Mesenchymal stem cell (in vitro differentiated cells and primary cell): ENCODE measurements at regions not wholly inside any gene's neighbourhood (a gene's known extent, or its start where the extent isn't known, plus 50 kb on each side); places are given as distances from the start of the nearest gene placed in this dataset.

ENCODE experiments used
- DNase-seq: peaks from one replicate; pipeline ENCODE4 v3.0.0-alpha.2; 2013
- H2AFZ ChIP-seq: one replicate; pipeline ENCODE4 v1.6.1; 2013; ENCODE audit warnings: low read depth, mild to moderate bottlenecking, control low read depth, inconsistent platforms, low read length, moderate library complexity
- H2AK5ac ChIP-seq: 2 replicates; pipeline ENCODE4 v1.6.1; 2013; ENCODE audit warnings: low read length, moderate library complexity, mild to moderate bottlenecking, inconsistent platforms; ENCODE audit not compliant: severe bottlenecking
- H2BK120ac ChIP-seq: one replicate; pipeline ENCODE4 v1.6.1; 2013; ENCODE audit warnings: low read depth, mild to moderate bottlenecking, inconsistent platforms, low read length, moderate library complexity
- H2BK12ac ChIP-seq, 2 experiments: one replicate each; pipeline ENCODE4 v1.6.1; 2013; ENCODE audit warnings: inconsistent platforms in 2 of 2, low read length in 2 of 2, mild to moderate bottlenecking in 2 of 2, moderate library complexity in 2 of 2, control low read depth in 1 of 2
- H2BK15ac ChIP-seq: one replicate; pipeline ENCODE4 v1.6.1; 2013; ENCODE audit warnings: mild to moderate bottlenecking, low read depth, inconsistent platforms; ENCODE audit not compliant: poor library complexity, severe bottlenecking
- H2BK5ac ChIP-seq: 2 replicates; pipeline ENCODE4 v1.6.1; 2013; ENCODE audit warnings: low read depth, mild to moderate bottlenecking, low read length, control low read depth, inconsistent platforms; ENCODE audit not compliant: poor library complexity, severe bottlenecking
- H3K14ac ChIP-seq, 2 experiments: one replicate each; pipeline ENCODE4 v1.6.1; 2013; ENCODE audit warnings: inconsistent platforms in 2 of 2, low read length in 2 of 2, control low read depth in 1 of 2, mild to moderate bottlenecking in 1 of 2, moderate library complexity in 1 of 2
- H3K18ac ChIP-seq, 2 experiments: one replicate each; pipeline ENCODE4 v1.6.1; 2013; ENCODE audit warnings: inconsistent platforms in 2 of 2, low read length in 2 of 2, control low read depth in 1 of 2, low read depth in 1 of 2, mild to moderate bottlenecking in 1 of 2
- H3K23ac ChIP-seq, 2 experiments: one replicate each; pipeline ENCODE4 v1.6.1; 2013; ENCODE audit warnings: inconsistent platforms in 2 of 2, low read length in 2 of 2, mild to moderate bottlenecking in 2 of 2, moderate library complexity in 2 of 2, control low read depth in 1 of 2
- H3K27ac ChIP-seq: 2 replicates; pipeline ENCODE4 v1.5.1; 2013; ENCODE audit warnings: mild to moderate bottlenecking, moderate library complexity, low read length, control low read depth, inconsistent platforms; ENCODE audit not compliant: poor library complexity, severe bottlenecking
- H3K27me3 ChIP-seq, 2 experiments: 2 replicates each; pipeline versions ENCODE4 v1.6.1 to v1.7.0; 2013; ENCODE audit warnings: low read length in 2 of 2, mild to moderate bottlenecking in 2 of 2, moderate library complexity in 2 of 2, control low read depth in 1 of 2, inconsistent platforms in 1 of 2; ENCODE audit not compliant: control insufficient read depth in 1 of 2, insufficient read depth in 1 of 2
- H3K36me3 ChIP-seq, 2 experiments: 2 replicates each; pipeline versions ENCODE4 v1.6.1 to v1.7.0; 2013; ENCODE audit warnings: low read length in 2 of 2, control low read depth in 1 of 2, inconsistent platforms in 1 of 2, low read depth in 1 of 2, mild to moderate bottlenecking in 1 of 2; ENCODE audit not compliant: insufficient read depth in 2 of 2, control insufficient read depth in 1 of 2
- H3K4ac ChIP-seq, 2 experiments: one replicate each; pipeline ENCODE4 v1.6.1; 2013; ENCODE audit warnings: inconsistent platforms in 2 of 2, low read length in 2 of 2, mild to moderate bottlenecking in 2 of 2, moderate library complexity in 2 of 2, control low read depth in 1 of 2, low read depth in 1 of 2
- H3K4me1 ChIP-seq: 2 replicates; pipeline ENCODE4 v1.6.1; 2013; ENCODE audit warnings: low read depth, low read length, control low read depth; ENCODE audit not compliant: control insufficient read depth, insufficient read depth
- H3K4me2 ChIP-seq: 2 replicates; pipeline ENCODE4 v1.6.1; 2013; ENCODE audit warnings: low read length, mild to moderate bottlenecking, inconsistent platforms; ENCODE audit not compliant: poor library complexity, severe bottlenecking
- H3K4me3 ChIP-seq, 2 experiments: 2 replicates each; pipeline versions ENCODE4 v1.5.1 to v1.7.0; 2013; ENCODE audit warnings: low read length in 2 of 2, mild to moderate bottlenecking in 2 of 2, control low read depth in 1 of 2, low read depth in 1 of 2; ENCODE audit not compliant: insufficient read depth in 1 of 2
- H3K79me1 ChIP-seq: replicated peaks from 2 replicates; pipeline ENCODE4 v1.6.1; 2013; ENCODE audit warnings: mild to moderate bottlenecking, control low read depth, low read length, inconsistent platforms; ENCODE audit not compliant: poor library complexity, severe bottlenecking
- H3K9ac ChIP-seq: 2 replicates; pipeline ENCODE4 v1.7.0; 2013; ENCODE audit warnings: mild to moderate bottlenecking, low read length, moderate library complexity
- H3K9me3 ChIP-seq: 2 replicates; pipeline ENCODE4 v1.7.0; 2013; ENCODE audit warnings: mild to moderate bottlenecking, low read length; ENCODE audit not compliant: control insufficient read depth
- H4K8ac ChIP-seq: one replicate; pipeline ENCODE4 v1.6.1; 2013; ENCODE audit warnings: inconsistent platforms, mild to moderate bottlenecking, low read length, moderate library complexity
- H4K91ac ChIP-seq: one replicate; pipeline ENCODE4 v1.6.1; 2013; ENCODE audit warnings: mild to moderate bottlenecking, low read length, inconsistent platforms
- WGBS: methylation state at CpG from one replicate; pipeline ENCODE4 v1.1.7; 2013; ENCODE audit warnings: mixed read lengths; 5-methylcytosine and 5-hydroxymethylcytosine counted together

DNA sequence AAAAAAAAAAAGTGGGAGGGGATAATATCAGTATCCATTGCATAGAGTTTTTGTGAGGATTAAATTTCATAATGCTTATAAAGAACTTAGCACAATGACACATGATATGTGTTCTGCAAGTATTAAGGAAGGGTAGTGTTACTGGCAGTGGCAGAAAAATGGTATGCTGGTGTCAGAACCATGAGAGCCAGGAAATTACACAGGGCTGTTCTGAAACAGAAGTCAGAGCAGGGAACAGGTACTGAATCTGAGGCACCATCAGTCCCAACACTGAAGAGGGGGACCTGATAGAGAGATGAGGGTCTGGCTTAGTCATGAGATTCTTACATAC, 601.1 kb upstream of the GRIA3 start:
- H3K9ac ChIP-seq, result no peak overlapping the region
- no peak overlapping the region for H3K23ac ChIP-seq
- no peak overlapping the region for H3K27ac ChIP-seq
- H3K4ac ChIP-seq, result no peak overlapping the region
- no peak overlapping the region for H3K4me2 ChIP-seq
- H4K8ac ChIP-seq, result no peak overlapping the region
- no peaks in the 10 kb centered on the region for H3K36me3 ChIP-seq
- H3K27me3 ChIP-seq, result no peaks in the 10 kb centered on the region
- H2BK12ac ChIP-seq, result no peak overlapping the region
- H3K4me3 ChIP-seq, result no peak overlapping the region
- no peak overlapping the region for H3K14ac ChIP-seq
- no peaks in the 10 kb centered on the region for H3K79me1 ChIP-seq
- no peak overlapping the region for H4K91ac ChIP-seq
- no peaks in the 10 kb centered on the region for H3K9me3 ChIP-seq
- no peak overlapping the region for H3K18ac ChIP-seq
- no peak overlapping the region for H2BK5ac ChIP-seq
- H2BK15ac ChIP-seq, result no peak overlapping the region
- H2BK120ac ChIP-seq, result no peak overlapping the region
- H2AK5ac ChIP-seq, result no peak overlapping the region
- DNase-seq, result no peak
- no peak overlapping the region for H2AFZ ChIP-seq
- H3K4me1 ChIP-seq, result no peaks in the 10 kb centered on the region

DNA sequence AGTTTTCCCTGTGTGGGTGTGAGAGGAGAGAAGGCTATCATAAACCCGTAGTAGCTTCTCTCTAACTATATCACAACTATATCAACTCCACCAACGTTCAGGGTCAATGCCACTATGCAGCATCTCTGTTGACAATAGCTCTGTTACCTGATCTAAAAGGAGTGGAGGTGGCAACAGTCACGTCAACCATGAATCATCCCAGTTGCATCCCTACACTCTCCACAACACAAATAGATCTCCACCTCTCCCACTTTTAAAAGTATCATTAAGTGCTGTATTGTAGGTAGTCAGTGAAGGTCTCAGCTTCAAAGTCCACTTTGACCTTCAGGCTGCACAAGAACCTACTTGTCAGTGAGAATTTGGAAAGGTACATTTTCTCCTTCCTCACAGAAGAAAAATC, 600.5 kb upstream of the GRIA3 start:
- H3K18ac ChIP-seq, result no peak overlapping the region
- H4K8ac ChIP-seq, result no peak overlapping the region
- no peak overlapping the region for H2AFZ ChIP-seq
- no peak overlapping the region for H3K9ac ChIP-seq
- H2BK15ac ChIP-seq, result no peak overlapping the region
- no peak overlapping the region for H2BK5ac ChIP-seq
- no CpG with 5 or more reads among the region's 3 CpGs for WGBS
- no peak overlapping the region for H3K27ac ChIP-seq
- H3K14ac ChIP-seq, result no peak overlapping the region
- no peaks in the 10 kb centered on the region for H3K4me1 ChIP-seq
- no peak overlapping the region for H2BK120ac ChIP-seq
- no peaks in the 10 kb centered on the region for H3K9me3 ChIP-seq
- H3K4ac ChIP-seq, result no peak overlapping the region
- no peaks in the 10 kb centered on the region for H3K27me3 ChIP-seq
- H3K4me3 ChIP-seq, result no peak overlapping the region
- no peak for DNase-seq
- no peaks in the 10 kb centered on the region for H3K36me3 ChIP-seq
- H2BK12ac ChIP-seq, result no peak overlapping the region
- H3K4me2 ChIP-seq, result no peak overlapping the region
- H4K91ac ChIP-seq, result no peak overlapping the region
- no peak overlapping the region for H2AK5ac ChIP-seq
- no peak overlapping the region for H3K23ac ChIP-seq
- H3K79me1 ChIP-seq, result no peaks in the 10 kb centered on the region

DNA sequence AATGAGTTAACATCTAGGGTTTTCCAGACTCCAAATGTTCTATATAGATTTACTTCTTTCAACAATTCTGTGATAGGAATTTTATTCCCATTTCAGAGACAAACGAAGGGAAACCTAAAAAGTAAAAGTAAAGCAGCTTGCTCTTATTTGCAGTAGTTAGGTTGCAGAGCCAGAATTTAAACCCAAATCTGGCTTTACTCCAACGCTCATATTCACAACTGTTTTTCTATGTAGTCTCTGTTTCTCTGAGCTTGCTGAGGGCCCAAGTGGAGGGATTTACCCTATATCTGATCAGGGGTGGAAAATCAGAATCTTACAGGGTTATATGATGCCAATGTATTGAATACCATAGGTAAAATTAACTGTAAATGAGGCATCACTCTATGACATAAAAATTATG, 599.1 kb upstream of the GRIA3 start:
- Histone ChIP-seq H3K36me3 (no peaks in the 10 kb centered on the region), H2AFZ (no peak overlapping the region), H3K4me1 (no peaks in the 10 kb centered on the region), H2BK15ac (no peak overlapping the region), H3K27me3 (no peaks in the 10 kb centered on the region), H3K79me1 (no peaks in the 10 kb centered on the region), H3K14ac (no peak overlapping the region), H3K4me3 (no peak overlapping the region), H2BK5ac (no peak overlapping the region), H3K27ac (no peak overlapping the region), H3K4ac (no peak overlapping the region), H4K8ac (no peak overlapping the region), H2AK5ac (no peak overlapping the region), H3K9me3 (no peaks in the 10 kb centered on the region), H2BK120ac (no peak overlapping the region), H3K23ac (no peak overlapping the region), H3K18ac (no peak overlapping the region), H4K91ac (no peak overlapping the region), H3K9ac (no peak overlapping the region), H2BK12ac (no peak overlapping the region), H3K4me2 (no peak overlapping the region)
- DNase-seq, result no peak
- no CpG with 5 or more reads among the region's 2 CpGs for WGBS

DNA sequence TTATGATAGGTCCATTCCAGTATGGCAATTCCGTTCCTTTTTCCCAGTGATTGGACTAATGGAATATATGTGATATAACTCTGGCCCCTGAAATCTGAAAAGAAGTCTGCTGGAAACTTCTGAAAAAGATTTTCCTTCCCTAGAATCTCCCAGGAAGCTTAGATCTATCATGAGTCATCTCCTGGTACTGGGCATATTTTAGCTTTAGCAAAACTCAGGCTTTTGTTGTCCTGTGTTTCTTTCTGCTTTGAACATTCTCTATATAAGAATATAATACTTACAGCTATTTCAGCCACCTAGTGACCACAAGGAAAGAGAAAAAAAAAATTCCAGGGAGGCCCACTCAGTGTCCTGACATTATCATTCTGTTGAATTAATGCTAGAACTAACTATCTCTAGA, 597.2 kb upstream of the GRIA3 start:
- no peak overlapping the region for H2BK120ac ChIP-seq
- no peaks in the 10 kb centered on the region for H3K79me1 ChIP-seq
- no CpG with 5 or more reads among the region's 1 CpG for WGBS
- no peak overlapping the region for H3K9ac ChIP-seq
- no peak overlapping the region for H3K14ac ChIP-seq
- H4K8ac ChIP-seq, result no peak overlapping the region
- H3K4ac ChIP-seq, result no peak overlapping the region
- H3K18ac ChIP-seq, result no peak overlapping the region
- no peak overlapping the region for H3K27ac ChIP-seq
- H2AFZ ChIP-seq, result no peak overlapping the region
- H3K4me2 ChIP-seq, result no peak overlapping the region
- H3K27me3 ChIP-seq, result no peaks in the 10 kb centered on the region
- H3K4me3 ChIP-seq, result no peak overlapping the region
- H2BK12ac ChIP-seq, result no peak overlapping the region
- H2AK5ac ChIP-seq, result no peak overlapping the region
- peak; percentile 0 for DNase-seq
- H4K91ac ChIP-seq, result no peak overlapping the region
- H2BK15ac ChIP-seq, result no peak overlapping the region
- H2BK5ac ChIP-seq, result no peak overlapping the region
- H3K23ac ChIP-seq, result no peak overlapping the region
- H3K4me1 ChIP-seq, result no peaks in the 10 kb centered on the region
- H3K36me3 ChIP-seq, result no peaks in the 10 kb centered on the region
- no peaks in the 10 kb centered on the region for H3K9me3 ChIP-seq
